ENCODE measurements at regions not wholly inside any gene's neighbourhood (a gene's known extent, or its start where the extent isn't known, plus 50 kb on each side); places are given as distances from the start of the nearest gene placed in this dataset.

- no peak for TF ChIP-seq CTCF (IDR thresholded peaks at IDR 0.05)
- TF ChIP-seq POLR2A (IDR thresholded peaks at IDR 0.05) = no peak
Observed at GRCh38 chr2:10240161-10240681, 62.5 kb upstream of the HPCAL1 start.

Data from adrenal gland (tissue), 5 donors.